GM18868 (cell line): ENCODE measurements at regions not wholly inside any gene's neighbourhood (a gene's known extent, or its start where the extent isn't known, plus 50 kb on each side); places are given as distances from the start of the nearest gene placed in this dataset.

Experiments
- ATAC-seq: cut with Tn5 transposase; IDR thresholded peaks from one replicate; pipeline ENCODE4 v1.9.1; 2021; ENCODE audit warnings: mild to moderate bottlenecking, moderate library complexity; ENCODE audit not compliant: unreplicated experiment

DNA sequence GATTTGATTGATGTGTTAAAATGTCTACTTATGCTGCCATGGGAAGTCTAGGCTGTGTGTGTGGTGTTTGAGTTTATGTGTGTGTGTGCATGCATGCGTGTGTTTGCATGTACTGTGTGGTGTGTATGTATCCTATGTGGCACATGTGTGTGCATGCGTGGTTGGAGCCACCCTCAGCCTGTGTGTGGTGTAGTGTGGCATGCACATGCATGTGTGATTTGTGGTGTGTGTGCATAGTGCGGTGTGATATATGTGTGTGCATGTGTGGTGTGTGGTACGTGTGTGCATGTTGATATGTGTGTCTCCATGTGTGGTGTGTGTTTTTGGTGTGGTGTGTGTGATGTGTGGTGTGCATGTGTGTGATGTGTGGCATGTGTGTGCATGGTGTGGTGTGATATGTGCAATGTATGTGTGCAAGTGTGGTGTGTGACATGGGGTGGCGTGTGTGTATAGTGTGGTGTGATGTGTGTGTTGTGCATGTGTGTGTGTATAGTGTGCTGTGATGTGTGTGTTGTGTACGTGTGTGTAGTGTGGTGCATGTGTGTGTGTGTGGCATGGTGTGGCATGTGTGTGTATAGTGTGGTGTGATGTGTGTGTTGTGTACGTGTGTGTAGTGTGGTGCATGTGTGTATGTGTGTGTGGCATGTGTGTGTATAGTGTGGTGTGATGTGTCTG is 66.6 kb upstream of the HDAC4 start:
- no peak for ATAC-seq

- ATAC-seq = no peak
These were observed 66.0 kb upstream of the HDAC4 start for GRCh38 chr2:239466755-239467271.

DNA sequence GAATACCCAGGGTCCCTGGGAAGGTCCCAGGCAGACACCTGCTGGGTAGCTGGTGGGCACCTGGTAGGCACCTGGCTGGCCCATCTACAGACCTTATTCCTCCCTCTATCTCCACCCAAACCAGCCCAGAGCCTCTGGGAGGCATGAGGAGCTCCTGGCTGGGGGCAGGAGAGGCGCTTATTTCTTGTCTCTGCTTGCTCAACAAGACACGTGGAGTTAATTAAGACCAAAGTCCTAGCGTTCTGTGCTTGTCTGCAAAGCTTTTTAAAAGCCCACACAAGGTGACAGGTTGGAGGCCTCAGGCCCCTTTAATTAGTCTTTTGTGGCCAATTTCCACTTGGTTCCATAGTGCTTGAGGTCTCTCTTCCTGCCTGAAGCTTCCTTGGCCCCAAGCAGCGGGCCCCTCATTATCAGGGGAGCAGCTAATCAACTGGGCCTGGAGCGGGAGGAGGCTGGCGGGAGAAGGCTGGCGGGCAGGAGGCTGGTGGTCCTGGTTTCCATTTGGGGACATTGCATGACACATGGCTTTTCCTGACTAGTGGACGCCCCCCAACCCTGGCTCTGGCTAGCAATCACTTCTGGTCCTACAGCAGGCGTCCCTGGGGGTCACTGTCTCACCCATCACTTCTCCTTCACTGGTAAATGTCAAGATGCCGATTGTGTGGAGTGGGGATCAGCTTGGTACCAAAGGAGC is 65.4 kb upstream of the HDAC4 start:
- ATAC-seq = no peak

DNA sequence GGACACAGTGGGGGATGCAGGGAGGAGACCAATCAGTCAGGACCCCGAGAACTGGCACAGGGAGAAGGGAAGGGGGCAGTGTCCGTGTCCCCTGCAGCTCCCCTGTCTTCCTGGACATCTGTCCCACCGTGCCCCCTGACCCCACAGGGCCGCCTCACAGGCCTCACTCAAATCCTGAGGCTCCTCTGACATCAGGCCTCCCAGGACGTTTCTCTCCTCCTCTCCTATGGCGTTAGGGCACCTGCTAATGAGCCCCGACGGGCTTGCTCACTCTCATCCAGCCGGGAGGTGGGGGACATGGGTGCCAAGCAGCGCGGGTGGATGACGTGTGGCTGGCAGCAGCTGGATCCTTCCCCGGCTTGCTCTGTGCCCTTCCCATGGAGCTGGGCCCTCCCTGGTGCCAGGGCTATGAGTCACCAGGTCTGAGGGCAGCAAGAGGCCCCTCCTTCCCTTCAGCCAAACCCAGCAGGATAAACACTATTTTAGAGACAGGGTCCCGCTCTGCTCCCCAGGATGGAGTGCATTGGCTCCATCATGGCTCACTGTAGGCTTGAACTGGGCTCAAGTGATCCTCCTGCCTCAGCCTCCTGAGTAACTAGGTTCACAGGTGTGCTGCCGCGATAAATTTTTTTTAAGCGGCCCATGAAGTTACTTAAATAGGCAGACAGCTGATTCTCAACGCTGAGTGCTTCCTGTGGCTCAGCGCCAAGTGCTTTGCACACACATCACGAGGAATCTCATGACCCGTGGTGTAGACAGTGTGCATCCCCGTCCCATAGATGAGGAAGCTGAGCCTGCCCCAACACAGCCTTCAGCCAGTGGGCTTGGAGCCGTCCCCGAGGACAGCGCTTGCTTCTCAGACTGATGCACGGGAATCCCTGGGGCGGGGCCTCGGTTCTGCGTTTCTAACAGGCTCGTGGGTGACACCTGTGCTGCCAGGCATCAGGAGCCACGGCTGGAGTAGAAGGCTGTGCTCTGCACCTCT is 64.5 kb upstream of the HDAC4 start:
- ATAC-seq = no peak

DNA sequence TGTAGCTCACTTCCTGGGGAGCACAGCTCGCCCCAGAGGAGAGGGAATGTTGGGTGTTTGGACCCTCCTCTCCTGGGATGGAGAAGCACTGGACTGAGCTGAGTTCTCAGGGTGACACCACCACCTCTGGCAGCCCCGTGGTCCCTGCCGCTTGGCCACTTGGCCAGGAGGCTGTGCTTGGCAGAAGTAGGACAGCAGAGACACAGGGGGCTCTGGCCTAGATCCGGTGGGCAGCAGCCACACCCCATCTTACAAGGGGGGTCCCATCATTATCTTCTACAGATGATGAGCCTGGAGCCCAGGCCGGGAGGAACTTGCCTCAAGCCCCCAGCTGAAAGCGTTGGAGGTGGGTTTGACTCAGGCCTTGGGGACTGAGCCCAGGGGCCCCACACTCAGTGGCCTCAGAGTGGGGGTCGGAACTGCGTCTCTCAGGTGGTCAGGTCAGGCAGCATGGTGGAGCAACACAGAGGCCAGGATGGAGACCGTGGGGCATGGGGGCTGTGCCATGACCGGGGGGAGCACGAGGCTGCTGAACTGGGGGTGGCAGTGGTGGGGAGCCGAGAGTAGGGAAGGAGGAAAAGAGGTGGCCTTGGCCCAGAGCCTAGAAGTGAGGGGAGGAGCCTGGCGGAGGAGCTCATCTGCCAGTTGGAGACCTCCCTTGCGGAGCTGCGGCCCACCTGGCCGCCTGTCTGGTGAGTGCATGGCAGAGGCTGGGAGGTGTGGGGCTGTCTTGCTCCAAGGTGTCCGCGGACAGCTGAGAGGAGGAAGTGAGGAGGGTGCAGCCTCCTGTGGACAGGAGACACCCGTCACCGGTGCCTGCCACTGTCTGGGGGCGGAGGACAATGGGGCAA is 63.6 kb upstream of the HDAC4 start:
- no peak for ATAC-seq

DNA sequence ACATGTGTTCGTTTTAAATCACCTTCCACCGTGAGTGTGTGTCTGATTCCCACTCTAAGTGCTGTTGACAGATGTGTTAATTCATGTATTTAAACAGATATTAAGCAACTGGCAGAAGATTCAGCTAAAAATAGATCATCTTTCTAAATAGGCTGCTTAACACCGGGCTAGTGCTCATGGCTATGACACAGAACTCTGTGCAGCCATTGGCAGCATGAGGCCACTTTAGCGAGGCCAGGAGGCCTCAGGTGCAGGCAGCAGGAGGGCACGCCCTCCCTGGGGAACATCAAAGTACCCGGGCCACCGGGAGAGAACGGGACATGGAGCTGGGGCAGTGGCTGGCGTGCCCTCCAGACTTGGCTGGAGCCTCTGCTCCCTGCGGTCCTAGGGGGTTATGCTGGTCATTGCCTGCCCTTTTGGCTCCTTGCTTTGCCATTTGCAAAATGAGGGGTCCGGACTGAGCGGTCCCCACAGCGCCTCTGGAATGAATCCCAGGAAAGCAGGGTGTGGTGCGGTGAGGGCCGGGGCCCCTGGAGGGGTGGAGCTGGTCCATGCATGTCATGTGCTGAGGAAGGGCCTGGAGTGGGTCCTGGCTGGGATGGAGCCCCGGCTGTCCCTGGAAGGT is 62.8 kb upstream of the HDAC4 start:
- no peak for ATAC-seq

- ATAC-seq = no peak
These were observed 62.1 kb upstream of the HDAC4 start for GRCh38 chr2:239462671-239463506.

DNA sequence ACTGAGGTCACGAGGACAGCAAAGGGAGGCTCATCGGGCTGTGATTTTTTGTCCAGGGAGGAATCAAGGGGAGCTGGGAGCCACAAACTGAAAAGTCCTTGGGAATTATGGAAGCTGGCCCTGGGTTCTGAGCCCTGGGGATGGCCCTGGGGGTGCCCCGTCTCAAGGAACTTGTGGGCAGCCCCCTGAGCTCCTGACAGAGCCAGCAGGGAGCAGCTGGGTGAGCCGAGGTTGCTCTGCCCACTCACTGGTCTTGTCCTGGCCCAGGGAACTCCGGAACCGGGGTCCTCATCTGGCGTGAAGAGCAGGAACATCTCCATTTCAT is 61.3 kb upstream of the HDAC4 start:
- no peak for ATAC-seq

DNA sequence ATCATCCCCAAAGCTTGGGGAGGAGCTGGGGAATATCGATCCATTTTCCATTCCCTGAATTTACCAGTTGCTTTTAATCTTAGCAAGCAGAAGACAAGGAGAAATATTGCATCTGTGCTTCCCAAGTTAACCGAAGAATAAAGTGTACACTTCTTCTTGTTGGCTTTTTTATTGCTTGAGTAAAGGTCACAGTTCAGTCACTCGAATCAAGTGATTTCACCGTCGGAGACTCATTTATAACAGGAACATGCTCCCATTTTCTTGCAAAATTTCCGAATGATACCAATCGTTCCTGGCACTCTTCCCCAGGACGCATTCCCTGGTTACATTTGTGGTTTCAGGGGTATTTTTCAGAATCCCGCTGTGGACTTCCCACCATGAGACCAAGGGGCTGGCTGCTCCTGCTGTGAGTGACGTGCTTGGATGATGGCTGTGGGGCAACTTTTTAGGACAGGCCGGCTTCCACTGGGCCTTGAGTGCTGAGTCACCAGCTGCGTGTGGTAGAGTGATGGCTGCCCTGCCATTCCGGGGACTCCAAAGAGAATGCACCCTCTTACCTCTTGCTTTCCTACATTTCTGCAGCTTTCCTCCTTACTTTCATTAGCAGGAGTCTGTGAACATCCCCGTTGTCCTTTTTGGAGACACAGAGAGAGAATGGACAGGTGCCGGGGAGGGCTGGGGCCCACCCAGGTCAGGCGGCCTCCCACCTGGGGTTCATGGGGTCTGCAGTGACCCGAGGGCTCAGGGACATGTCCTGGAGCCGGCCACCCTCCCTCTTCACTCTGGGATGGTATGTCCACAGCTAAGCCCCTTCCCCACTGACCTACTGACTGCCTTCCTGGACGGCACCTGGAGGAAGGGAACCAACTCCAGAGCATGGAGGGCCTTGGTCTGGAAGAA is 60.7 kb upstream of the HDAC4 start:
- ATAC-seq = no peak

- no peak for ATAC-seq
These were observed 60.0 kb upstream of the HDAC4 start for GRCh38 chr2:239460780-239461179.

DNA sequence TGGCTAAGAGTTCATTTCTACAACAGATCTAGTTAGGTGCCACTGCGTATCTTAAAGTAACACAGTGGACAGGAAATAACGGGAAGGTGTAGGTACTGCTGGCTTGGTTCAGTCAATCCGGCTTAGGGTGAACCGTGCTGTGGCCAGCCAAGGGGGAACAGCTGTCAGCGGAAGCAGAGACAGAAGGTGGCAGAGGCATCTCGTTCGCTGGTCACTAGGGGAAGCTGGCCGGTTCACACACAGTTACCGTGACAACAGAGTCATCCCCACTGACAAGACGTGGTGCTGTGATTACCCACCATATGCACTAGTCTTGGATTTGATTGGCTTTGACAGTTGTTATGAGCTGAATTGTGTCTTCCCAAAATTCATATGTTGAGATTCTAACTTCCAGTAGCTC is 58.8 kb upstream of the HDAC4 start:
- no peak for ATAC-seq

GRCh38 chr2:239459056-239459455 is 58.2 kb upstream of the HDAC4 start:
- no peak for ATAC-seq

- no peak for ATAC-seq
These were observed 57.0 kb upstream of the HDAC4 start for GRCh38 chr2:239457586-239458445.

- no peak for ATAC-seq
These were observed 56.1 kb upstream of the HDAC4 start for GRCh38 chr2:239456940-239457339.

DNA sequence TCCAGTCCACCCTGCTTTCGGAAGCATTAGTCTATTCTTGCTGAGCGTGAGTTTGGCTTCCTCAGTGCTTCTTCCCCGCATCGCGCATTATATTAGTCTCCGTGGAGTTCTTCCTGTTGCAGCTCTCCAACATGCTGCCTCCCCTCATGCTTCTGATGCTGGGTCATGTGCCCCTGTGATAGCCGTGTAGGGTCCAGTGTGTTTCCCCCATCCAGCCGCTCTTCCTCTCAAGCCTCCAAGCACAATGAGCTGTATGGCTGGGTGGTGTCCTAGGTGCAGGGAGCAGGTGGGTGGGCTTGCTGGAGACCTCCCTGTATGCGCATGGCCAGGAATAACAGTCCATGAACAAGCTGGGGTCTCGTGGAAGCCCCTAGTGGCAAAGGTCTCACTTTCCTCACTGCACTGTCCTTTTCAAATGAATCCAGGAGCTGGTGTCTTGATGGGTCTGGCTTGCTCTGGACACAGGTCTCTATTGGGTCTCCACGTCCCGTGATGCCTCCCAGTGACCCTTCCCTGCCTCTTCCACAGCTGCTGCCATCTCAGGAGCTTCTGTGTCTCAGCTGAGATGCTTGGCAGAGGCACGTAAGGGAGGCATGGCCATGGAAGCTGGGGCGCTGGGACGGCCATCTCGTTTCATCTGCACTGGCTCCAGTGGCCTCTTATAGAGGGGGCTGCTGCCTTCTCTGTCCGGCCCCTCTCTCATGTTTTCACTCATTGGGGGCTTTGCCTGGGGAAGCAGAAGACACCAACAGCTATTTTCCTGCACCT is 54.8 kb upstream of the HDAC4 start:
- no peak for ATAC-seq

DNA sequence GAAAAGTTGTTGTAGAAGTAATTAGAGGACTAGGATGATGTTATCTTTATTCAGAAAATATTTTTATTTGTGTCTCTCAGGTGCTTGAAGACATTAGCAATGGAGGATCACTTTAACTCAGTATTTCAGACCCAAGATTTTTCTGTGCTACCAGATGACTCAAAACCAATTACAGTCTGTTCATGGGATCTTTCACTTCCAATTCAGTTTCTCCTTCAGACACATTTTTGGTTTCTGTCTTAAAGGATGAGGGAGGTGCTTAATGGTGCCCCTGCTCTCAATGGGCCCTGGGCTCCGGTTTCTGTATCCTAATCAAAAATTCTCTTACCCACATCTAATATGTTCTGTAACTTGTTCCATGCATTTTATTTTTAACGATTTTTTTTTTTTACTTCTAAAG is 53.7 kb upstream of the HDAC4 start:
- ATAC-seq = no peak
